ENCODE measurements at regions not wholly inside any gene's neighbourhood (a gene's known extent, or its start where the extent isn't known, plus 50 kb on each side); places are given as distances from the start of the nearest gene placed in this dataset.

DNA sequence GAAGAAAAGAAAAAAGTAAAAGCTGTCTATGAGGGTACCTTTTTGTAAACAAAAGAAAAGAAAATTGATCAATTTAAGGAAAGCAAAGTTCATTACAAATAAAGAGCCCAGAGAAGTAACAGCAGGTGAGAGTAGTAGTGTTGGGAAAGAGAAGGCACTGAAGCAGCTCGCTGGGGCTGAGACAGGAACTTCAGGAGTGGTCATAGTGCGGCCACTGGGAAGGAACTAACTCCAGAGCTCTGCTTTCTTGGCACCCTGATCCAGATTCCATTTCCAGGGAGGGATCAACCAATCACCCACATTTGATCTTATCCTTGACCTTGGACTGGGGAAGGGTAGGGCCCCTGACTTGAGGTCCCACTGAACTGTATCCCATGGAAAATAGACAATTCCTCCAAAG is 617.6 kb downstream of the CPS1 start:
- TF ChIP-seq, protein P1, sequence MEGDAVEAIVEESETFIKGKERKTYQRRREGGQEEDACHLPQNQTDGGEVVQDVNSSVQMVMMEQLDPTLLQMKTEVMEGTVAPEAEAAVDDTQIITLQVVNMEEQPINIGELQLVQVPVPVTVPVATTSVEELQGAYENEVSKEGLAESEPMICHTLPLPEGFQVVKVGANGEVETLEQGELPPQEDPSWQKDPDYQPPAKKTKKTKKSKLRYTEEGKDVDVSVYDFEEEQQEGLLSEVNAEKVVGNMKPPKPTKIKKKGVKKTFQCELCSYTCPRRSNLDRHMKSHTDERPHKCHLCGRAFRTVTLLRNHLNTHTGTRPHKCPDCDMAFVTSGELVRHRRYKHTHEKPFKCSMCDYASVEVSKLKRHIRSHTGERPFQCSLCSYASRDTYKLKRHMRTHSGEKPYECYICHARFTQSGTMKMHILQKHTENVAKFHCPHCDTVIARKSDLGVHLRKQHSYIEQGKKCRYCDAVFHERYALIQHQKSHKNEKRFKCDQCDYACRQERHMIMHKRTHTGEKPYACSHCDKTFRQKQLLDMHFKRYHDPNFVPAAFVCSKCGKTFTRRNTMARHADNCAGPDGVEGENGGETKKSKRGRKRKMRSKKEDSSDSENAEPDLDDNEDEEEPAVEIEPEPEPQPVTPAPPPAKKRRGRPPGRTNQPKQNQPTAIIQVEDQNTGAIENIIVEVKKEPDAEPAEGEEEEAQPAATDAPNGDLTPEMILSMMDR (IDR thresholded peaks at IDR 0.05) = no peak
- TF ChIP-seq EP300 (IDR thresholded peaks at IDR 0.05) = no peak
